CD4-positive, alpha-beta T cell (primary cell): ENCODE measurements at regions not wholly inside any gene's neighbourhood (a gene's known extent, or its start where the extent isn't known, plus 50 kb on each side); places are given as distances from the start of the nearest gene placed in this dataset.

Experiments used
- ATAC-seq: fragments of 200-7000 bp; cut with Tn5 transposase; one replicate; pipeline ENCODE4 v1.10.0; 2022; ENCODE audit warnings: mild to moderate bottlenecking; ENCODE audit not compliant: poor library complexity
- CTCF ChIA-PET: fragments of 350-600 bp; sonication (Branson Sonifier 250); formaldehyde crosslinking; loops from one replicate; lab custom pipeline; 2021; ENCODE audit warnings: antibody characterized with exemption, inconsistent platforms; lab: Charles Lee
- POLR2A ChIA-PET: fragments of 350-600 bp; sonication (Branson Sonifier 250); formaldehyde crosslinking; loops from one replicate; lab custom pipeline; 2021; ENCODE audit warnings: antibody characterized with exemption, inconsistent platforms; lab: Charles Lee
- DNase-seq, 14 experiments: peaks; one replicate each; pipeline ENCODE4 v3.0.0-alpha.2; 2013 to 2020; ENCODE audit warnings: mixed read lengths in 2 of 14
- H3K27ac ChIP-seq, 2 donors: one replicate each; pipeline versions ENCODE4 v1.5.1 to v1.7.0; 2013; ENCODE audit warnings: low read length in 2 of 2, low read depth in 1 of 2, mild to moderate bottlenecking in 1 of 2
- H3K27me3 ChIP-seq, 2 experiments: 1 replicate in 1 of 2; 2 replicates in 1 of 2; pipeline versions ENCODE4 v1.6.1 to v1.7.0; 2013; ENCODE audit warnings: low read length in 2 of 2, control low read depth in 1 of 2, mild to moderate bottlenecking in 1 of 2, moderate library complexity in 1 of 2; ENCODE audit not compliant: insufficient read depth in 2 of 2, control insufficient read depth in 1 of 2
- H3K36me3 ChIP-seq: one replicate; pipeline ENCODE4 v1.6.1; 2013; ENCODE audit warnings: low read length, control low read depth; ENCODE audit not compliant: insufficient read depth
- H3K4me1 ChIP-seq: one replicate; pipeline ENCODE4 v1.6.1; 2013; ENCODE audit warnings: low read length, control low read depth; ENCODE audit not compliant: insufficient read depth
- H3K4me3 ChIP-seq: one replicate; pipeline ENCODE4 v1.5.1; 2013; ENCODE audit warnings: mild to moderate bottlenecking, low read length, moderate library complexity
- H3K9me3 ChIP-seq, 2 experiments: 1 replicate in 1 of 2; 2 replicates in 1 of 2; pipeline versions ENCODE4 v1.6.1 to v1.7.0; 2013; ENCODE audit warnings: low read length in 2 of 2, mild to moderate bottlenecking in 2 of 2, control low read depth in 1 of 2, moderate library complexity in 1 of 2; ENCODE audit not compliant: control insufficient read depth in 1 of 2, insufficient read depth in 1 of 2
- H3K27ac Mint-ChIP-seq: one replicate; pipeline ENCODE4 v1.8.0; 2020; ENCODE audit warnings: mixed read lengths
- H3K27me3 Mint-ChIP-seq: one replicate; pipeline ENCODE4 v1.8.0; 2021; ENCODE audit warnings: mixed read lengths
- H3K36me3 Mint-ChIP-seq: one replicate; pipeline ENCODE4 v1.8.0; 2021; ENCODE audit warnings: low read depth, mixed read lengths
- H3K4me1 Mint-ChIP-seq: one replicate; pipeline ENCODE4 v1.8.0; 2021; ENCODE audit warnings: low read depth, mixed read lengths
- H3K4me3 Mint-ChIP-seq: one replicate; pipeline ENCODE4 v1.8.0; 2020; ENCODE audit warnings: mild to moderate bottlenecking, mixed read lengths
- H3K9me3 Mint-ChIP-seq: one replicate; pipeline ENCODE4 v1.8.0; 2020; ENCODE audit warnings: mixed read lengths
- CTCF ChIP-seq: fragments of 200-600 bp; IDR thresholded peaks from one replicate; pipeline ENCODE4 v1.8.0; 2022; ENCODE audit warnings: antibody characterized with exemption, mild to moderate bottlenecking
- intact Hi-C, 2 experiments: fragments of 100-400 bp; cut with DNase I in 1 of 2; cut with micrococcal nuclease in 1 of 2; formaldehyde crosslinking; loops; one replicate each; pipeline versions ENCODE4 v1.15.1 to v1.9.0; 2023 to 2025; cut with DNase I, micrococcal nuclease

GRCh38 chr2:155663265-155663664 lies 669.3 kb downstream of the NR4A2 start:
- H3K4me3 Mint-ChIP-seq = no peak overlapping the region
- no peaks in the 10 kb centered on the region for H3K27me3 ChIP-seq
- ATAC-seq (no peak), DNase-seq (no peak)
- H3K36me3 Mint-ChIP-seq = no peaks in the 10 kb centered on the region
- H3K9me3 Mint-ChIP-seq = peaks cover 2% of the 10 kb centered on the region
- H3K9me3 ChIP-seq = no peaks in the 10 kb centered on the region
- no peaks in the 10 kb centered on the region for H3K4me1 Mint-ChIP-seq
- H3K4me3 ChIP-seq = no peak overlapping the region
- no peaks in the 10 kb centered on the region for H3K4me1 ChIP-seq
- no peaks in the 10 kb centered on the region for H3K36me3 ChIP-seq
- H3K27ac Mint-ChIP-seq = no peak overlapping the region
- POLR2A ChIA-PET = no interaction called here
- no peak overlapping the region for H3K27ac ChIP-seq
- no peak for TF ChIP-seq CTCF
- H3K27me3 Mint-ChIP-seq = no peaks in the 10 kb centered on the region
- CTCF ChIA-PET = no interaction called here
- intact Hi-C loops = no loop called here

- Mint-ChIP-seq H3K4me1 (no peaks in the 10 kb centered on the region), H3K27ac (no peak overlapping the region), H3K27me3 (no peaks in the 10 kb centered on the region), H3K4me3 (no peak overlapping the region), H3K9me3 (peaks cover 2% of the 10 kb centered on the region), H3K36me3 (no peaks in the 10 kb centered on the region)
- no peaks in the 10 kb centered on the region for H3K36me3 ChIP-seq
- no peak overlapping the region for H3K4me3 ChIP-seq
- intact Hi-C loops = no loop called here
- POLR2A ChIA-PET = no interaction called here
- DNase-seq (no peak), ATAC-seq (no peak)
- no peaks in the 10 kb centered on the region for H3K27me3 ChIP-seq
- no peaks in the 10 kb centered on the region for H3K4me1 ChIP-seq
- TF ChIP-seq CTCF = no peak
- no peaks in the 10 kb centered on the region for H3K9me3 ChIP-seq
- CTCF ChIA-PET = no interaction called here
- H3K27ac ChIP-seq = no peak overlapping the region
Observed at GRCh38 chr2:155662224-155662623, 670.3 kb downstream of the NR4A2 start.

GRCh38 chr2:155653176-155653575 lies 679.3 kb downstream of the NR4A2 start:
- H3K27ac Mint-ChIP-seq = no peak overlapping the region
- Histone ChIP-seq H3K27me3 (no peaks in the 10 kb centered on the region), H3K27ac (no peak overlapping the region), H3K4me1 (no peaks in the 10 kb centered on the region), H3K4me3 (no peak overlapping the region), H3K9me3 (no peaks in the 10 kb centered on the region), H3K36me3 (no peaks in the 10 kb centered on the region)
- ATAC-seq (no peak), DNase-seq (no peak)
- TF ChIP-seq CTCF = no peak
- no peaks in the 10 kb centered on the region for H3K27me3 Mint-ChIP-seq
- H3K4me3 Mint-ChIP-seq = no peak overlapping the region
- H3K4me1 Mint-ChIP-seq = no peaks in the 10 kb centered on the region
- intact Hi-C loops = no loop called here
- ChIA-PET CTCF (no interaction called here), POLR2A (no interaction called here)
- no peaks in the 10 kb centered on the region for H3K36me3 Mint-ChIP-seq
- H3K9me3 Mint-ChIP-seq = no peaks in the 10 kb centered on the region
